ENCODE measurements at regions not wholly inside any gene's neighbourhood (a gene's known extent, or its start where the extent isn't known, plus 50 kb on each side); places are given as distances from the start of the nearest gene placed in this dataset.

DNA sequence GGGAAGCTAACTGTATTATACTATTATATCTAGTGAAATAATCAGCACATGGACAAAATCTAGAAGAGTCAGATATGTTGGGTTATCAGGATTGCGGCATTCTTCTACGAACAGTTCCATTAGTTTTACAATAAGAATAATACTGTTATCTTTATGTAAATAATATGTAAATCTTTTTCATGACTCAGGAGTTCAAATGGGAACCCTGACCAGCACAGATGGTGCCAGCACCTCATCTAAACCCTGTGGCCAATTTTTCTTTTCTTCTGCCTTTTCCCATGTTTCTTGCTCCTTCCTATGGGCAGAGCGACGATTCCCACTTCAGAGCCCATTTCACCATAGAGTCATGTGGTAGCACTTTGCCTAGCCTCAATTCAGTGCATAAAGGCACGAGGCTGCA, 68.4 kb upstream of the CYP2D6 start:
- FAIRE-seq (no peak), ATAC-seq (no peak), DNase-seq (ENCODE audit: low read depth in 1 of 2, low spot score in 1 of 2) (no peak)
- ChIA-PET CTCF (interaction anchor here (0.6 kb wide), 1 partner anchor 26 kb away, joined by 5 read pairs; no protein-coding TSS in a partner anchor), POLR2A (no interaction called here)
- Histone ChIP-seq H3K27ac (no peak overlapping the region), H3K9me3 (no peaks in the 10 kb centered on the region), H3K4me1 (no peaks in the 10 kb centered on the region), H3K4me3 (no peak overlapping the region), H3K4me2 (no peak overlapping the region)
- TF ChIP-seq, protein P1, sequence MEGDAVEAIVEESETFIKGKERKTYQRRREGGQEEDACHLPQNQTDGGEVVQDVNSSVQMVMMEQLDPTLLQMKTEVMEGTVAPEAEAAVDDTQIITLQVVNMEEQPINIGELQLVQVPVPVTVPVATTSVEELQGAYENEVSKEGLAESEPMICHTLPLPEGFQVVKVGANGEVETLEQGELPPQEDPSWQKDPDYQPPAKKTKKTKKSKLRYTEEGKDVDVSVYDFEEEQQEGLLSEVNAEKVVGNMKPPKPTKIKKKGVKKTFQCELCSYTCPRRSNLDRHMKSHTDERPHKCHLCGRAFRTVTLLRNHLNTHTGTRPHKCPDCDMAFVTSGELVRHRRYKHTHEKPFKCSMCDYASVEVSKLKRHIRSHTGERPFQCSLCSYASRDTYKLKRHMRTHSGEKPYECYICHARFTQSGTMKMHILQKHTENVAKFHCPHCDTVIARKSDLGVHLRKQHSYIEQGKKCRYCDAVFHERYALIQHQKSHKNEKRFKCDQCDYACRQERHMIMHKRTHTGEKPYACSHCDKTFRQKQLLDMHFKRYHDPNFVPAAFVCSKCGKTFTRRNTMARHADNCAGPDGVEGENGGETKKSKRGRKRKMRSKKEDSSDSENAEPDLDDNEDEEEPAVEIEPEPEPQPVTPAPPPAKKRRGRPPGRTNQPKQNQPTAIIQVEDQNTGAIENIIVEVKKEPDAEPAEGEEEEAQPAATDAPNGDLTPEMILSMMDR (IDR thresholded peaks at IDR 0.05) = no peak
- no peak for TF ChIP-seq EP300 (IDR thresholded peaks at IDR 0.05)
- no peak for TF ChIP-seq CBX8 (IDR thresholded peaks at IDR 0.05)
- no peak for TF ChIP-seq SMC3 (IDR thresholded peaks at IDR 0.05)
- no peak for TF ChIP-seq ESRRA (IDR thresholded peaks at IDR 0.05; ENCODE audit: borderline replicate concordance, low read length)
- TF ChIP-seq GATA3 (IDR thresholded peaks at IDR 0.05; ENCODE audit: borderline replicate concordance) = no peak
- TF ChIP-seq EHMT2 (IDR thresholded peaks at IDR 0.05; ENCODE audit: low read depth) = no peak
- no peak for TF ChIP-seq ZNF302 (CRISPR knock-in tag; IDR thresholded peaks at IDR 0.05)
- TF ChIP-seq POLR2AphosphoS2 (conservative IDR thresholded peaks at IDR 0.05; ENCODE audit: low read length) = no peak
- TF ChIP-seq EHF (CRISPR knock-in tag; IDR thresholded peaks at IDR 0.05) = no peak
- TF ChIP-seq HOXA7 (CRISPR knock-in tag; IDR thresholded peaks at IDR 0.05) = no peak
- no peak for TF ChIP-seq BHLHE40 (IDR thresholded peaks at IDR 0.05; ENCODE audit: low read depth, low read length)
- WGBS (ENCODE audit: missing lambda C conversion rate) = 93% methylated on average over 5 of the region's 5 CpGs

DNA sequence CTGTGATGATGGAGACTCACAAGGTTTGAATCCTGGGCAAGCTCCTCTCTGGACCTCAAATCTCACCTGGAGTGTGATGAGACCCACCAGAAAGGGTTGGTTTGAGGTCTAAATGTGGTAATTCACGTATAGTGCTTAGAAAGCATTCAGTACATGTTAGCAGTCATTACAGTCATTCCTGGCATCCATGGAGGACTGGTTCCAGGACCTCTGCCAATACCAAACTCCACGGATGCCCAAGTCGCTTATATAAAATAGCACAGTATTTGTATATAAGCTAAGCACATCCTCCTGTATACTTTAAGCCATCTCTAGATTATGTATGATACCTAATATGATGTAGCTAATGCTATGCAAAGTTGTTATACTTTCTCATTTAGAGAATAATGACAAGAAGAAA, 67.6 kb upstream of the CYP2D6 start:
- no peaks in the 10 kb centered on the region for H3K4me1 ChIP-seq
- no peak for FAIRE-seq
- no peak overlapping the region for H3K4me3 ChIP-seq
- WGBS (ENCODE audit: missing lambda C conversion rate) = 87% methylated on average over 3 of the region's 3 CpGs
- TF ChIP-seq, protein P2, sequence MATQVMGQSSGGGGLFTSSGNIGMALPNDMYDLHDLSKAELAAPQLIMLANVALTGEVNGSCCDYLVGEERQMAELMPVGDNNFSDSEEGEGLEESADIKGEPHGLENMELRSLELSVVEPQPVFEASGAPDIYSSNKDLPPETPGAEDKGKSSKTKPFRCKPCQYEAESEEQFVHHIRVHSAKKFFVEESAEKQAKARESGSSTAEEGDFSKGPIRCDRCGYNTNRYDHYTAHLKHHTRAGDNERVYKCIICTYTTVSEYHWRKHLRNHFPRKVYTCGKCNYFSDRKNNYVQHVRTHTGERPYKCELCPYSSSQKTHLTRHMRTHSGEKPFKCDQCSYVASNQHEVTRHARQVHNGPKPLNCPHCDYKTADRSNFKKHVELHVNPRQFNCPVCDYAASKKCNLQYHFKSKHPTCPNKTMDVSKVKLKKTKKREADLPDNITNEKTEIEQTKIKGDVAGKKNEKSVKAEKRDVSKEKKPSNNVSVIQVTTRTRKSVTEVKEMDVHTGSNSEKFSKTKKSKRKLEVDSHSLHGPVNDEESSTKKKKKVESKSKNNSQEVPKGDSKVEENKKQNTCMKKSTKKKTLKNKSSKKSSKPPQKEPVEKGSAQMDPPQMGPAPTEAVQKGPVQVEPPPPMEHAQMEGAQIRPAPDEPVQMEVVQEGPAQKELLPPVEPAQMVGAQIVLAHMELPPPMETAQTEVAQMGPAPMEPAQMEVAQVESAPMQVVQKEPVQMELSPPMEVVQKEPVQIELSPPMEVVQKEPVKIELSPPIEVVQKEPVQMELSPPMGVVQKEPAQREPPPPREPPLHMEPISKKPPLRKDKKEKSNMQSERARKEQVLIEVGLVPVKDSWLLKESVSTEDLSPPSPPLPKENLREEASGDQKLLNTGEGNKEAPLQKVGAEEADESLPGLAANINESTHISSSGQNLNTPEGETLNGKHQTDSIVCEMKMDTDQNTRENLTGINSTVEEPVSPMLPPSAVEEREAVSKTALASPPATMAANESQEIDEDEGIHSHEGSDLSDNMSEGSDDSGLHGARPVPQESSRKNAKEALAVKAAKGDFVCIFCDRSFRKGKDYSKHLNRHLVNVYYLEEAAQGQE (IDR thresholded peaks at IDR 0.05) = no peak
- TF ChIP-seq EHF (CRISPR knock-in tag; IDR thresholded peaks at IDR 0.05) (no peak), PHF8 (IDR thresholded peaks at IDR 0.05; ENCODE audit: borderline replicate concordance, low read depth) (no peak), RARB (CRISPR knock-in tag; IDR thresholded peaks at IDR 0.05) (no peak), GATA3 (IDR thresholded peaks at IDR 0.05; ENCODE audit: borderline replicate concordance) (no peak), FOSL2 (IDR thresholded peaks at IDR 0.05) (no peak), FOSL2 (CRISPR knock-in tag; IDR thresholded peaks at IDR 0.05) (no peak), KDM5A (IDR thresholded peaks at IDR 0.05) (no peak), KDM1A (IDR thresholded peaks at IDR 0.05; ENCODE audit: low read depth) (no peak), CEBPB (IDR thresholded peaks at IDR 0.05) (no peak), CBX2 (IDR thresholded peaks at IDR 0.05; ENCODE audit: borderline replicate concordance, low read depth) (no peak), EP300 (IDR thresholded peaks at IDR 0.05) (no peak), NPAS2 (CRISPR knock-in tag; IDR thresholded peaks at IDR 0.05; ENCODE audit: borderline replicate concordance) (no peak), ZFP36 (IDR thresholded peaks at IDR 0.05; ENCODE audit: borderline replicate concordance, partially characterized antibody) (no peak), ESRRA (IDR thresholded peaks at IDR 0.05; ENCODE audit: borderline replicate concordance, low read length) (no peak), ZNF302 (CRISPR knock-in tag; IDR thresholded peaks at IDR 0.05) (no peak), FOSB (CRISPR knock-in tag; IDR thresholded peaks at IDR 0.05) (no peak)
- TF ChIP-seq, protein P3, sequence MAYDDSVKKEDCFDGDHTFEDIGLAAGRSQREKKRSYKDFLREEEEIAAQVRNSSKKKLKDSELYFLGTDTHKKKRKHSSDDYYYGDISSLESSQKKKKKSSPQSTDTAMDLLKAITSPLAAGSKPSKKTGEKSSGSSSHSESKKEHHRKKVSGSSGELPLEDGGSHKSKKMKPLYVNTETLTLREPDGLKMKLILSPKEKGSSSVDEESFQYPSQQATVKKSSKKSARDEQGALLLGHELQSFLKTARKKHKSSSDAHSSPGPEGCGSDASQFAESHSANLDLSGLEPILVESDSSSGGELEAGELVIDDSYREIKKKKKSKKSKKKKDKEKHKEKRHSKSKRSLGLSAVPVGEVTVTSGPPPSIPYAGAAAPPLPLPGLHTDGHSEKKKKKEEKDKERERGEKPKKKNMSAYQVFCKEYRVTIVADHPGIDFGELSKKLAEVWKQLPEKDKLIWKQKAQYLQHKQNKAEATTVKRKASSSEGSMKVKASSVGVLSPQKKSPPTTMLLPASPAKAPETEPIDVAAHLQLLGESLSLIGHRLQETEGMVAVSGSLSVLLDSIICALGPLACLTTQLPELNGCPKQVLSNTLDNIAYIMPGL (CRISPR knock-in tag; IDR thresholded peaks at IDR 0.05; ENCODE audit: borderline replicate concordance) = no peak
- TF ChIP-seq, protein P4, sequence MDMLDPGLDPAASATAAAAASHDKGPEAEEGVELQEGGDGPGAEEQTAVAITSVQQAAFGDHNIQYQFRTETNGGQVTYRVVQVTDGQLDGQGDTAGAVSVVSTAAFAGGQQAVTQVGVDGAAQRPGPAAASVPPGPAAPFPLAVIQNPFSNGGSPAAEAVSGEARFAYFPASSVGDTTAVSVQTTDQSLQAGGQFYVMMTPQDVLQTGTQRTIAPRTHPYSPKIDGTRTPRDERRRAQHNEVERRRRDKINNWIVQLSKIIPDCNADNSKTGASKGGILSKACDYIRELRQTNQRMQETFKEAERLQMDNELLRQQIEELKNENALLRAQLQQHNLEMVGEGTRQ (IDR thresholded peaks at IDR 0.05) = no peak
- TF ChIP-seq, protein P5, sequence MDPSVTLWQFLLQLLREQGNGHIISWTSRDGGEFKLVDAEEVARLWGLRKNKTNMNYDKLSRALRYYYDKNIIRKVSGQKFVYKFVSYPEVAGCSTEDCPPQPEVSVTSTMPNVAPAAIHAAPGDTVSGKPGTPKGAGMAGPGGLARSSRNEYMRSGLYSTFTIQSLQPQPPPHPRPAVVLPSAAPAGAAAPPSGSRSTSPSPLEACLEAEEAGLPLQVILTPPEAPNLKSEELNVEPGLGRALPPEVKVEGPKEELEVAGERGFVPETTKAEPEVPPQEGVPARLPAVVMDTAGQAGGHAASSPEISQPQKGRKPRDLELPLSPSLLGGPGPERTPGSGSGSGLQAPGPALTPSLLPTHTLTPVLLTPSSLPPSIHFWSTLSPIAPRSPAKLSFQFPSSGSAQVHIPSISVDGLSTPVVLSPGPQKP (IDR thresholded peaks at IDR 0.05; ENCODE audit: low read depth, low read length) = no peak
- TF ChIP-seq, protein P6, sequence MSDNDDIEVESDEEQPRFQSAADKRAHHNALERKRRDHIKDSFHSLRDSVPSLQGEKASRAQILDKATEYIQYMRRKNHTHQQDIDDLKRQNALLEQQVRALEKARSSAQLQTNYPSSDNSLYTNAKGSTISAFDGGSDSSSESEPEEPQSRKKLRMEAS (IDR thresholded peaks at IDR 0.05) = no peak
- no peaks in the 10 kb centered on the region for H3K9me3 ChIP-seq
- no peak overlapping the region for H3K27ac ChIP-seq
- no peak overlapping the region for H3K4me2 ChIP-seq
- ATAC-seq = no peak
- ChIA-PET POLR2A (no interaction called here), CTCF (no interaction called here)
- no peak for DNase-seq (ENCODE audit: low read depth in 1 of 2, low spot score in 1 of 2)

Data from A549 (cell line).